ENCODE measurements at regions not wholly inside any gene's neighbourhood (a gene's known extent, or its start where the extent isn't known, plus 50 kb on each side); places are given as distances from the start of the nearest gene placed in this dataset.

- Mint-ChIP-seq H3K27ac (no peak overlapping the region), H3K4me1 (ENCODE audit: low read depth) (peaks cover 2% of the 10 kb centered on the region), H3K9me3 (peaks cover 4% of the 10 kb centered on the region), H3K36me3 (ENCODE audit: low read depth) (no peaks in the 10 kb centered on the region), H3K27me3 (ENCODE audit: low read depth) (peaks cover 4% of the 10 kb centered on the region), H3K4me3 (no peak overlapping the region)
Observed at GRCh38 chr1:5105744-5106143, 451.3 kb downstream of the AJAP1 start.

DNA sequence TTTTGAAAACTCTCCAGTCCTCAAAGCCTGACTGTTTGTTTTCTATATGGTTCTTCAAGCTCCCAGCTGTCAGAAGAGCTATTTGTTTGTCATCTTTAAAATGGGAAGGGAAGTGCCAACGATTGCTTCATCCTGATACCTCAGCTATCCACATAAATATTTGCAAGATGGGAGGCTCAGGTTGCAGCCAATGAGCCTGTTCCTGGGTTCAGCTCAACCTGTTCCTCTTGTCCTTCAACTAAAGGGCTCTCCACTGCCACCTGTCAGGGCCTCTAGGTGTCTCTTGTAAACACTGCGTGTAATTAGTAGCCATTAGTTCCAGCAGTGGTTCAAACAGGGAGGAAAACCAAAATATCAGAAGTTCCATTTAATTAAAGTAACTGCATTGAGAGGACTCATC lies 445.1 kb downstream of the AJAP1 start:
- no peaks in the 10 kb centered on the region for H3K4me1 Mint-ChIP-seq (ENCODE audit: low read depth)
- H3K4me3 Mint-ChIP-seq, result no peak overlapping the region
- peaks cover 4% of the 10 kb centered on the region for H3K9me3 Mint-ChIP-seq
- no peaks in the 10 kb centered on the region for H3K27me3 Mint-ChIP-seq (ENCODE audit: low read depth)
- H3K36me3 Mint-ChIP-seq (ENCODE audit: low read depth), result no peaks in the 10 kb centered on the region
- no peak overlapping the region for H3K27ac Mint-ChIP-seq

DNA sequence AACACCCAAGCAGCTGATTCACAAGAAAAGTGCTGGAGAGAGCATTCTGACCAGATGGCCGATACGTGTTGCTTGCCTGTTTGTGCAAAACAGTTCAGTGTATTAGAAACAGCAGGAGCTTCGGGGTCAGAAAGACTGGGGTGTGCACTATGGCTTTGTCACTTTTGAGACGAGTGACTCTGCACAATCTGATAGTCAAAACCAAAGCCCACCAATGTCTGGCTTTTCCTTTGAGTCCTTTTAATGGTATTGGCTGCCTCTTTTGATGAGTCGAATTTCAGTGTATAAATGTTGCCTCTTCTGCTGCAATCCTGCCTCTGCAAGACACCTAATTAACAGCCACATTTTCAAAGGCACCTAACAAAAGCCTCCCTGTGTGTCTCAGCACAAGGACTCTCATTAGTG lies 444.6 kb downstream of the AJAP1 start:
- Mint-ChIP-seq H3K4me3 (no peak overlapping the region), H3K27ac (no peak overlapping the region), H3K27me3 (ENCODE audit: low read depth) (no peaks in the 10 kb centered on the region), H3K36me3 (ENCODE audit: low read depth) (no peaks in the 10 kb centered on the region), H3K9me3 (peaks cover 4% of the 10 kb centered on the region), H3K4me1 (ENCODE audit: low read depth) (no peaks in the 10 kb centered on the region)

- Mint-ChIP-seq H3K4me1 (ENCODE audit: low read depth) (no peaks in the 10 kb centered on the region), H3K9me3 (peaks cover 12% of the 10 kb centered on the region), H3K36me3 (ENCODE audit: low read depth) (no peaks in the 10 kb centered on the region), H3K4me3 (no peak overlapping the region), H3K27ac (no peak overlapping the region), H3K27me3 (ENCODE audit: low read depth) (no peaks in the 10 kb centered on the region)
Observed at GRCh38 chr1:5093042-5093441, 438.6 kb downstream of the AJAP1 start.

DNA sequence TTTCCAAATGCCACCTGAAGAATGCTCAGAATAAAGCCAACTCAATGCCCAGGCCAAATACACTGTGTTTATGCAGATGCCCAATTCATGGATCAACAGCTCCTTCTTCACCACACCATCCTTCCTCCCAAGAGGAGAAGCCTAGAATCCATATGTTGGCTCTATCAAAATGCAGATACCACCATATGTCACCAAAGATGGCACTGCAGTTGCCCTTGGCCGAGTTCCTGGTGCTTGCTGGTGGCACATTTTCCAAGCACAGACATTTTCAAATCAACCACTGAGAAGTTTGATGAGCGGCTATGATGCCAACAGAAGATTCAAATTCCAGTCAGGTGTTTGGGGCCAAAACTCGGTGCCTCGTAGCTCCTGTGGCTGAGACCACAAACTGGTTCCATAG lies 430.3 kb downstream of the AJAP1 start:
- Mint-ChIP-seq H3K27ac (no peak overlapping the region), H3K4me1 (ENCODE audit: low read depth) (no peaks in the 10 kb centered on the region), H3K4me3 (no peak overlapping the region), H3K9me3 (peaks cover 3% of the 10 kb centered on the region), H3K27me3 (ENCODE audit: low read depth) (no peaks in the 10 kb centered on the region), H3K36me3 (ENCODE audit: low read depth) (no peaks in the 10 kb centered on the region)

DNA sequence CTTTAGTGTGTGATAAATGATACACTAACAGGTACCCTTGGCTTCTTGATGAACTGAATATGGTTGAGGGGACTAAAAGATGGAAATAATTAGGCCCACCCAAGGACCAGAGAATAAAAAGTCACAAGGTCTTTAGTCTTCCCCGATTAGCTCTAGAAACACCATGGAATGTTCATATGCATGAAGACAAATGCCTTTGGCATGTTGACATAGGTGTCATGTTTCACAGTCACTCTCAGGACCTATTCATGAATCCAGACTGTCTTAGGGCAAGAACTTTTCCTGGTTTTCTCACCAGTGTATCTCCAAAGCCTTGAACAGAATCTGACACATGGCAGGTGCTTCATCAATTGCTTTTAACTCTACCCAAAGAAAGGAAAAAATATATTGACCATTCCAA lies 412.8 kb downstream of the AJAP1 start:
- H3K4me3 Mint-ChIP-seq, result no peak overlapping the region
- no peaks in the 10 kb centered on the region for H3K27me3 Mint-ChIP-seq (ENCODE audit: low read depth)
- no peaks in the 10 kb centered on the region for H3K9me3 Mint-ChIP-seq
- no peaks in the 10 kb centered on the region for H3K4me1 Mint-ChIP-seq (ENCODE audit: low read depth)
- no peak overlapping the region for H3K27ac Mint-ChIP-seq
- H3K36me3 Mint-ChIP-seq (ENCODE audit: low read depth), result no peaks in the 10 kb centered on the region

GRCh38 chr1:5053744-5054143 lies 399.3 kb downstream of the AJAP1 start:
- Mint-ChIP-seq H3K27ac (no peak overlapping the region), H3K9me3 (peaks cover 10% of the 10 kb centered on the region), H3K36me3 (ENCODE audit: low read depth) (no peaks in the 10 kb centered on the region), H3K4me3 (no peak overlapping the region), H3K27me3 (ENCODE audit: low read depth) (no peaks in the 10 kb centered on the region), H3K4me1 (ENCODE audit: low read depth) (no peaks in the 10 kb centered on the region)

DNA sequence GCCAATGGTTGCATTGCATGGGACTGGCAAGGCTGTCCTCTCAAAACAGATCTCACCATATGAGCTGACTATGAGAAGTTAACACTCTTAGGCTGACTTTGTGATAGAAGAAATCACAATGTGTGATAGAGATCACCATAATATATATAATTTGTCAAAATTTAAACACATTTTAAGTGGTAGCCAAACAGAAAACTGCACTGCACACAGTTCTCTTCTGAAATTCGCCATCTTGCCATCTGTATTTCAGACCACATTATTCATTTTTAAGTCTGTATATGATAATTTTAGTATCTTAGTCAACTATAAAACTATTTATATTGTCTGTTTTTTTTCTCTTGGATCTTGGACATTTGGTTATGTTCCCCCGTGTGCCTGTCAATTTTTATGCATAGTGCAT lies 374.7 kb downstream of the AJAP1 start:
- Mint-ChIP-seq H3K4me1 (ENCODE audit: low read depth) (no peaks in the 10 kb centered on the region), H3K9me3 (peaks cover 3% of the 10 kb centered on the region), H3K4me3 (no peak overlapping the region), H3K27ac (no peak overlapping the region), H3K27me3 (ENCODE audit: low read depth) (no peaks in the 10 kb centered on the region), H3K36me3 (ENCODE audit: low read depth) (no peaks in the 10 kb centered on the region)

DNA sequence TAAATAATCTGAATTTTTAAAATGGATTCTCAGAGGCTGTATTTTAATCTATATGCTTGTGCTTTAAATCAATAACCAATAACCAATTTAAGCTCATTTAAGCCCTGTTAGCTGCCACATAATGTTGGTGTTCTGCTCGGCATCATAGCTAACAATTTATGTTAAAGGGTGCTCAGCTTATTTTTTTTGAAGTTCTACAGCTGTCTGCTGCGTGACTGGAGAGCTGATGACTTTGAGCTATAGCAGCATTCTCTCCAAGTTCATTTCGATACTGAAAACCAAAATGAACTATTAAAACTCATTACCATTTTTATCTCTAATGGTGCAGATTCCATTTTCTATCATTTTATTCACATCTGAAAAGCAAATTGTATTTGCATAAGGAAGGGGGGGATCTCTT lies 357.8 kb downstream of the AJAP1 start:
- Mint-ChIP-seq H3K9me3 (no peaks in the 10 kb centered on the region), H3K27ac (no peak overlapping the region)

GRCh38 chr1:5010656-5011055 lies 356.2 kb downstream of the AJAP1 start:
- Mint-ChIP-seq H3K4me1 (ENCODE audit: low read depth) (no peaks in the 10 kb centered on the region), H3K9me3 (no peaks in the 10 kb centered on the region), H3K27ac (no peak overlapping the region), H3K27me3 (ENCODE audit: low read depth) (no peaks in the 10 kb centered on the region), H3K4me3 (no peak overlapping the region), H3K36me3 (ENCODE audit: low read depth) (no peaks in the 10 kb centered on the region)

More for the DNA sequence above, 357.8 kb downstream of the AJAP1 start:
- Mint-ChIP-seq H3K27me3 (ENCODE audit: low read depth) (no peaks in the 10 kb centered on the region), H3K4me3 (no peak overlapping the region), H3K36me3 (ENCODE audit: low read depth) (no peaks in the 10 kb centered on the region), H3K4me1 (ENCODE audit: low read depth) (no peaks in the 10 kb centered on the region)

DNA sequence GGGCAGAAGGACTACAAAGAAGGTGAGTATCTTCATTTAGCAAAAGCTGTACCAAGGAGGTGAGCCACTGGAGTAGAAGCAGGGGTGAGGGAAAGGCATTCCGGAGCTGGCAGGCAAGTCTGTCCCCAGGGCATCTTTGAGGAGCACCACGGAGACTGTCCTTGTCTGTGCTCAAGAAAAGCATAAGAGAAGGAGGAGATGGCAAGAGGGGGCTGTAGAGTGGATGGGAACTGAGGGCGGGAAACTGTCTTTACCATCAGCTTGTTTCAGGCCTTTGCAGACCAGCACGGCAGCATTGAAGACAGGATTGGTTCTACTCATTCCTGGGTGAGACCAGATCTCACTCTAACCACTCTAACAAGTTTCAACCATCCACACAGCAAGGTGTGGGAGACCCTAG lies 355.8 kb downstream of the AJAP1 start:
- Mint-ChIP-seq H3K9me3 (no peaks in the 10 kb centered on the region), H3K27me3 (ENCODE audit: low read depth) (no peaks in the 10 kb centered on the region), H3K4me1 (ENCODE audit: low read depth) (no peaks in the 10 kb centered on the region), H3K4me3 (no peak overlapping the region), H3K36me3 (ENCODE audit: low read depth) (no peaks in the 10 kb centered on the region), H3K27ac (no peak overlapping the region)

DNA sequence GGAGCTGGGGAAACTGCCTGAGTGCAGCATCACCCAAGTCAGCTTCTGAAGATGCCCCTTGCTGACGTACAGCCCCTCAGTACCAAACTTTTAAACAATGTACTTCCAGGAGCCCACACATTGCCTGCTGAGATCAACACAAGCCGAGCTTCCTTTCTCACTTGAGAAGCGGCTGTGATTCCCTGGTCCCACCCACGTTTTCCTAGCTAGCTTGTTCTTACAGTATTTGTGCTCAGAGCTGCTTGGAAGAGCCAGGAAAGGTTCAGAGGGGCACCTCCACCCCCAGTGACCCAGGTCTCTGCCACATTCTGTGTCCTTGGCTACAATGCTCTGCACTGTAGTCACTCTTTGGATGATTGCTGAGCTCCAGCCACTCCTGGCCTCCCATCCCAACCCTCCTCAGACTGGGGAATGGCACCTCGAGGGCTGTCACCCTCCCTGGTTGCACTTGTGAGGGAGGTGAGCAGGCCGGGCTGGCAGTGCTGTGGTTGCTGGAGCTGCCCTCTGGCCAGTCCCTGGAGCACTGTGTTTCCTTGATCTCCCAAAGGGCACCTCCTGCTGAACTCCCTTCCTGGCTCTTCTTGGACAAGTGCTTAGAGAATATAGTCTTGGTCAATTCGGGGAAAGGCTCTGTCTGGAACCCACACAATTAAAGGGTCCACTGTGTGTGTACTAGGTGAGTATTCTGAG lies 355.1 kb downstream of the AJAP1 start:
- Mint-ChIP-seq H3K9me3 (no peaks in the 10 kb centered on the region), H3K4me3 (no peak overlapping the region), H3K4me1 (ENCODE audit: low read depth) (no peaks in the 10 kb centered on the region), H3K27ac (no peak overlapping the region), H3K27me3 (ENCODE audit: low read depth) (no peaks in the 10 kb centered on the region), H3K36me3 (ENCODE audit: low read depth) (no peaks in the 10 kb centered on the region)

DNA sequence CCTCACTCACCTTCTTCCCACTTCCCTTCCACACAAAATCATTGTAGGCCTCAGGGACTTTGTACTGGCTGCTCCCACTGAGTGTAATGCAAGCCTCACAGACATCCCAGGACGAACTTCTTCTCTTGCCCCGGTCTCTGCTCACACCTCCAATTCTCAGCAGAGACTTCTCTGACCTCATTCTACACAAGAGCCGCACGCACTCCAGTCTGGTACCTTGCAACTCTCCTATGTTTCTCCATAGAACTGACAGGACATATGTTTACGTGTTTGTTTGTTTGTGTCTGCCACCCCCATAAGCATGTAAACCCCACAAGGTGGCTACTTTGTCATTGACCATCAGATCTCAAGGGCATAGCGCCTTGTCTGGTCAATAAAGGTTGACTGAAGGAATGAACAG lies 350.8 kb downstream of the AJAP1 start:
- no peaks in the 10 kb centered on the region for H3K27me3 Mint-ChIP-seq (ENCODE audit: low read depth)
- H3K27ac Mint-ChIP-seq, result no peak overlapping the region

DNA sequence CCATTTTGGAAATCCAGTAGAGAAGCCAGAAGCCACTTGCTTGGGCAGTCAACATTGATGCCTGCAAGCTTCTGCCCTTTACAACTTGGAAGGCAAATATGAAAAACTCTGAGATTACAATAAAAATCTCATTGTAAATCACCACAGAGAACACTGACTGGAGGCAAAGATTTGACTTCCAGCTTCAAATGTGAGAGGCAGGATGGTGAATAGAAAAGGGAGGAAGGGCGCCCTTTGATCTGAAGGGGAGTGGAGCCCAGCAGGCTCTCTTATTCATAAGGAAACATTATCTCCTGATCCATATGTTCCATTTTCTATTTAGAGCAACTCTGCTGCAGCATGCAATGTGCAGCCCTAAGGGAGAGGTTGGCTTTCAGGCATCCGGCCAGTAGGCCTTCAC lies 348.3 kb downstream of the AJAP1 start:
- H3K27me3 Mint-ChIP-seq (ENCODE audit: low read depth), result no peaks in the 10 kb centered on the region
- no peaks in the 10 kb centered on the region for H3K36me3 Mint-ChIP-seq (ENCODE audit: low read depth)
- H3K4me3 Mint-ChIP-seq, result no peak overlapping the region
- H3K4me1 Mint-ChIP-seq (ENCODE audit: low read depth), result no peaks in the 10 kb centered on the region
- peaks cover 4% of the 10 kb centered on the region for H3K9me3 Mint-ChIP-seq
- no peak overlapping the region for H3K27ac Mint-ChIP-seq

More for the DNA sequence above, 350.8 kb downstream of the AJAP1 start:
- H3K4me3 Mint-ChIP-seq, result no peak overlapping the region
- peaks cover 4% of the 10 kb centered on the region for H3K9me3 Mint-ChIP-seq
- no peaks in the 10 kb centered on the region for H3K36me3 Mint-ChIP-seq (ENCODE audit: low read depth)
- H3K4me1 Mint-ChIP-seq (ENCODE audit: low read depth), result no peaks in the 10 kb centered on the region

GRCh38 chr1:5001466-5001865 lies 347.1 kb downstream of the AJAP1 start:
- Mint-ChIP-seq H3K9me3 (peaks cover 4% of the 10 kb centered on the region), H3K27ac (no peak overlapping the region), H3K4me3 (no peak overlapping the region), H3K27me3 (ENCODE audit: low read depth) (no peaks in the 10 kb centered on the region), H3K4me1 (ENCODE audit: low read depth) (no peaks in the 10 kb centered on the region), H3K36me3 (ENCODE audit: low read depth) (no peaks in the 10 kb centered on the region)

GRCh38 chr1:4986306-4986705 lies 331.9 kb downstream of the AJAP1 start:
- no peak overlapping the region for H3K4me3 Mint-ChIP-seq
- H3K27ac Mint-ChIP-seq, result no peak overlapping the region
- no peaks in the 10 kb centered on the region for H3K27me3 Mint-ChIP-seq (ENCODE audit: low read depth)
- H3K9me3 Mint-ChIP-seq, result no peaks in the 10 kb centered on the region
- peaks cover 3% of the 10 kb centered on the region for H3K4me1 Mint-ChIP-seq (ENCODE audit: low read depth)
- no peaks in the 10 kb centered on the region for H3K36me3 Mint-ChIP-seq (ENCODE audit: low read depth)

Data from T-helper 1 cell treated with Interleukin-12 subunit alpha and Interleukin-12 subunit beta and Interleukin-4 antibody, amounts not matched to agents 30 μg/mL and 1 μg/mL, for 36 hours (primary cell).